Endothelial cell (in vitro differentiated cells): ENCODE measurements at regions not wholly inside any gene's neighbourhood (a gene's known extent, or its start where the extent isn't known, plus 50 kb on each side); places are given as distances from the start of the nearest gene placed in this dataset.

ENCODE experiments used
- DNase-seq: peaks from one replicate; pipeline ENCODE4 v3.0.0; 2021; ENCODE audit warnings: low spot score
- H3K27ac Mint-ChIP-seq: one replicate; pipeline ENCODE4 v1.8.0; 2021; ENCODE audit warnings: mixed read lengths, inconsistent platforms; ENCODE audit not compliant: unreplicated experiment
- H3K27me3 Mint-ChIP-seq: one replicate; pipeline ENCODE4 v1.8.0; 2021; ENCODE audit warnings: mild to moderate bottlenecking, moderate library complexity, mixed read lengths, inconsistent platforms; ENCODE audit not compliant: unreplicated experiment
- H3K36me3 Mint-ChIP-seq: one replicate; pipeline ENCODE4 v1.8.0; 2021; ENCODE audit warnings: mild to moderate bottlenecking, low read depth, mixed read lengths, inconsistent platforms; ENCODE audit not compliant: unreplicated experiment
- H3K4me1 Mint-ChIP-seq: one replicate; pipeline ENCODE4 v1.8.0; 2021; ENCODE audit warnings: mild to moderate bottlenecking, mixed read lengths, inconsistent platforms; ENCODE audit not compliant: unreplicated experiment
- H3K4me3 Mint-ChIP-seq: one replicate; pipeline ENCODE4 v1.8.0; 2021; ENCODE audit warnings: mild to moderate bottlenecking, mixed read lengths, inconsistent platforms; ENCODE audit not compliant: unreplicated experiment
- H3K9me3 Mint-ChIP-seq: one replicate; pipeline ENCODE4 v1.8.0; 2021; ENCODE audit warnings: mixed read lengths, inconsistent platforms; ENCODE audit not compliant: unreplicated experiment
- CTCF ChIP-seq: fragments of 200-600 bp; sonication (generic); IDR thresholded peaks from one replicate; pipeline ENCODE4 v1.5.0; 2021; ENCODE audit warnings: antibody characterized with exemption; ENCODE audit not compliant: unreplicated experiment

DNA sequence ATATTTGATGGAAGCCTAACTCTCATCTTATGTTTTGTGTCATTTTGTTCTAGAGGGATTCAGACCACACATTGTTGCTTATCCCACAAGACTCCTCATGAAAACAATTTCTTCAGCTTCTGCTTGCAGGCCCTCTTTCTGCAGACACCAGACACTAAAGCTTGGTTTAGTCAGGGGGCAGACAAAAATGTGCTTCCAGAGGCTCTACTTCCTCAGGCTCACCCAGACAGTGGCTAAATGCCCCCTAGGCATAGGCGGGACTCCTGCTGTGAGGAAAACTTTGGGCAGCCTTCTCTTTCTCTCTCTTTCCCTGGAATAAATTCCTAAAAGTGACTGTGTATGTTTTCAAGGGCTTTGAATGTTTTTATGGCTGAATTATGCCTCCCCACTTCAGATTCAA lies 435.4 kb upstream of the ATP11B start:
- Mint-ChIP-seq H3K36me3 (no peaks in the 10 kb centered on the region), H3K4me3 (no peak overlapping the region), H3K9me3 (no peaks in the 10 kb centered on the region), H3K27ac (no peak overlapping the region), H3K27me3 (peaks cover 2% of the 10 kb centered on the region), H3K4me1 (peaks cover 8% of the 10 kb centered on the region)
- no peak for TF ChIP-seq CTCF
- DNase-seq, result no peak

DNA sequence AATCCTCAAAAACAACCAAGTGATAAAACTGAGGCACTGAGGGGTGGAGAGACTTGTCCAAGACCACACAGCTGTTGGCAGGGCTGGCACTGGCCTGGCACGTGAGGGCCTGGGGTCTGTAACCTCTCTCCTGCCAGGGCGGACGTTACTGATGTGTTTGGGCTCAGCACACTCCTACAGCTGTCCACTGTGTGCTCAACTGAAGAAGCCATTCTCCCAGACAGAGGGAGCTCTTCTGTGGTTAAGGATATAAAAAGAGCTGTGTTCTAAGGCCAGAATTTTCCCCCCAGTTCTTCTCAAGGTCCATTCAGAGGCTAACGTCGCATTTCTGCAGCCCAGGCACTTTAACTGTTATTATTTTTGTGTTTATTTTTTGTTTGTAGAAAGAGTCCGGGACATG lies 429.0 kb upstream of the ATP11B start:
- Mint-ChIP-seq H3K4me1 (peaks cover 11% of the 10 kb centered on the region), H3K27ac (no peak overlapping the region), H3K9me3 (no peaks in the 10 kb centered on the region)

DNA sequence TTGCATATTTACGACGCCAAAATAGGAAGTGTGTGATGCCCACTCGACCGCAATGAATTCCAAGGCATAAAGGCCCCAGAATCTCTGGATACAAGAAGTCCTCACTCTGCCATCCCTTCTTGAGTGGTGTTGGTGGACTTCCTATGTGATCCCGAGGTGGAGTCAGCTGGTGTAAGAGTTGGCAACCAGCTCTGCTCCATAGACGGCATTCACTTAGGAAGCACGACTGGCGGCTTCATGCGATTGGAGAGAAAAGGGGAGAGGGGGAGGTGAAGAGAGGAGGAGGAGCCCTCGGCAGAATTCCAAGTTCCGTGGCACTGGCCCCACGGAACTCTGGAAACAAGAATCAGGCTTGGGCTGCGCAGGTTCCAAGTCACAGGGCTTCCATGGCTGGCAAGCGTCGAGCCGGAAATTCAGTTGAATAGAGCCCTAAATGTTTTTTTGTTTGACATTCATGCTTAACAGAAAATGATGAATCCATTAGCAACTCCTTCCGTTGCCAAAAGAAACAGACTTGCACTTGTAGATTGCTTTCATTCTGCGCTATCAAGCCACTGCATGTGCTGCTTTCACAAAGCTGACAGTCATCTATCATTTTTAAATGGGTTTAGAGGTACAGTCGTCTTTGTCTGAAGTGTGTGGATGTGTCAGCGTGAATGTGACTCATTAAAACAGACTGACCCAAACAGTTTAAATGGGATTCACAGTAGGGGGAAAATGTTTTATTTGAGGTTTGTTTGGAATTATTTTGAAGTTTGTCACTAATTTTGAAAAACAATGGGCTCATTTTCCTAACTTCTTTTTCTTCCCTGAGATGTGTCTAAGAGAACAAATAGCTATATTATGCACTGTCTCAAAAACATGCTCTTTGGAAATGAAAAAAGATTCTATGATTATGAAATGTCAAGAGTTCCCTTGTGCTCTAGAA lies 428.3 kb upstream of the ATP11B start:
- DNase-seq, result no peak
- TF ChIP-seq CTCF, result no peak
- peaks cover 11% of the 10 kb centered on the region for H3K4me1 Mint-ChIP-seq
- H3K27me3 Mint-ChIP-seq, result peaks cover 2% of the 10 kb centered on the region
- H3K36me3 Mint-ChIP-seq, result no peaks in the 10 kb centered on the region
- H3K4me3 Mint-ChIP-seq, result no peak overlapping the region
- no peaks in the 10 kb centered on the region for H3K9me3 Mint-ChIP-seq
- no peak overlapping the region for H3K27ac Mint-ChIP-seq

More for the DNA sequence above, 429.0 kb upstream of the ATP11B start:
- H3K4me3 Mint-ChIP-seq, result no peak overlapping the region
- TF ChIP-seq CTCF, result no peak
- no peaks in the 10 kb centered on the region for H3K36me3 Mint-ChIP-seq
- peaks cover 4% of the 10 kb centered on the region for H3K27me3 Mint-ChIP-seq
- no peak for DNase-seq

- no peaks in the 10 kb centered on the region for H3K9me3 Mint-ChIP-seq
Observed at GRCh38 chr3:182366746-182367145, 426.6 kb upstream of the ATP11B start.

More at GRCh38 chr3:182366746-182367145, 426.6 kb upstream of the ATP11B start:
- Mint-ChIP-seq H3K4me1 (peaks cover 9% of the 10 kb centered on the region), H3K36me3 (no peaks in the 10 kb centered on the region), H3K27ac (no peak overlapping the region), H3K27me3 (peaks cover 2% of the 10 kb centered on the region), H3K4me3 (no peak overlapping the region)
- TF ChIP-seq CTCF, result no peak
- DNase-seq, result no peak
